Effector memory CD4-positive, alpha-beta T cell (primary cell): ENCODE measurements at regions not wholly inside any gene's neighbourhood (a gene's known extent, or its start where the extent isn't known, plus 50 kb on each side); places are given as distances from the start of the nearest gene placed in this dataset.

ENCODE experiments used
- DNase-seq, 3 donors: peaks; one replicate each; pipeline ENCODE4 v3.0.0-alpha.2; 2020
- H3K27ac ChIP-seq: 2 replicates; pipeline ENCODE4 v1.7.0; 2013; ENCODE audit warnings: mild to moderate bottlenecking, low read length, moderate library complexity; ENCODE audit not compliant: insufficient read depth, poor library complexity, severe bottlenecking
- H3K27me3 ChIP-seq: replicated peaks from 2 replicates; pipeline ENCODE4 v1.7.0; 2013; ENCODE audit warnings: mild to moderate bottlenecking, low read length; ENCODE audit not compliant: insufficient read depth, control insufficient read depth, poor library complexity, severe bottlenecking
- H3K36me3 ChIP-seq: 2 replicates; pipeline ENCODE4 v1.7.0; 2013; ENCODE audit warnings: mild to moderate bottlenecking, low read length, moderate library complexity; ENCODE audit not compliant: control insufficient read depth, insufficient read depth
- H3K4me1 ChIP-seq: 2 replicates; pipeline ENCODE4 v1.7.0; 2013; ENCODE audit warnings: low read length, mild to moderate bottlenecking; ENCODE audit not compliant: control insufficient read depth, insufficient read depth, poor library complexity, severe bottlenecking
- H3K4me3 ChIP-seq: 2 replicates; pipeline ENCODE4 v1.7.0; 2013; ENCODE audit warnings: low read length, low read depth, mild to moderate bottlenecking; ENCODE audit not compliant: insufficient read depth, poor library complexity, severe bottlenecking
- H3K9me3 ChIP-seq: 2 replicates; pipeline ENCODE4 v1.7.0; 2013; ENCODE audit warnings: mild to moderate bottlenecking, low read length, moderate library complexity; ENCODE audit not compliant: control insufficient read depth

GRCh38 chr1:199728345-199728744, 299.2 kb upstream of the NR5A2 start:
- no peaks in the 10 kb centered on the region for H3K27me3 ChIP-seq
- no peaks in the 10 kb centered on the region for H3K36me3 ChIP-seq
- DNase-seq, result no peak
- H3K4me1 ChIP-seq, result no peaks in the 10 kb centered on the region
- H3K9me3 ChIP-seq, result no peaks in the 10 kb centered on the region
- no peak overlapping the region for H3K4me3 ChIP-seq
- no peak overlapping the region for H3K27ac ChIP-seq

GRCh38 chr1:199733125-199733524, 294.4 kb upstream of the NR5A2 start:
- H3K4me3 ChIP-seq, result no peak overlapping the region
- H3K9me3 ChIP-seq, result no peaks in the 10 kb centered on the region
- no peaks in the 10 kb centered on the region for H3K27me3 ChIP-seq
- no peaks in the 10 kb centered on the region for H3K4me1 ChIP-seq
- DNase-seq, result no peak
- H3K27ac ChIP-seq, result no peak overlapping the region
- H3K36me3 ChIP-seq, result no peaks in the 10 kb centered on the region

GRCh38 chr1:199734186-199734585, 293.3 kb upstream of the NR5A2 start:
- Histone ChIP-seq H3K36me3 (no peaks in the 10 kb centered on the region), H3K27me3 (no peaks in the 10 kb centered on the region), H3K4me1 (no peaks in the 10 kb centered on the region), H3K4me3 (no peak overlapping the region), H3K27ac (no peak overlapping the region), H3K9me3 (no peaks in the 10 kb centered on the region)
- no peak for DNase-seq

GRCh38 chr1:199735660-199736059, 291.9 kb upstream of the NR5A2 start:
- Histone ChIP-seq H3K4me1 (no peaks in the 10 kb centered on the region), H3K27ac (no peak overlapping the region), H3K27me3 (no peaks in the 10 kb centered on the region), H3K36me3 (no peaks in the 10 kb centered on the region), H3K9me3 (no peaks in the 10 kb centered on the region), H3K4me3 (no peak overlapping the region)
- no peak for DNase-seq

- Histone ChIP-seq H3K9me3 (no peaks in the 10 kb centered on the region), H3K4me3 (no peak overlapping the region), H3K27ac (no peak overlapping the region), H3K36me3 (no peaks in the 10 kb centered on the region), H3K27me3 (no peaks in the 10 kb centered on the region), H3K4me1 (no peaks in the 10 kb centered on the region)
- DNase-seq, result no peak
These were observed 290.9 kb upstream of the NR5A2 start for GRCh38 chr1:199736646-199737045.

- H3K36me3 ChIP-seq, result no peaks in the 10 kb centered on the region
- no peaks in the 10 kb centered on the region for H3K27me3 ChIP-seq
- DNase-seq, result no peak
These were observed 285.9 kb upstream of the NR5A2 start for GRCh38 chr1:199741586-199741985.

GRCh38 chr1:199742547-199742946, 285.0 kb upstream of the NR5A2 start:
- H3K36me3 ChIP-seq, result no peaks in the 10 kb centered on the region
- no peak overlapping the region for H3K4me3 ChIP-seq
- no peak for DNase-seq
- no peaks in the 10 kb centered on the region for H3K4me1 ChIP-seq
- no peak overlapping the region for H3K27ac ChIP-seq
- H3K27me3 ChIP-seq, result no peaks in the 10 kb centered on the region
- H3K9me3 ChIP-seq, result no peaks in the 10 kb centered on the region

More at GRCh38 chr1:199741586-199741985, 285.9 kb upstream of the NR5A2 start:
- Histone ChIP-seq H3K27ac (no peak overlapping the region), H3K4me1 (no peaks in the 10 kb centered on the region), H3K4me3 (no peak overlapping the region), H3K9me3 (no peaks in the 10 kb centered on the region)

GRCh38 chr1:199743227-199743626, 284.3 kb upstream of the NR5A2 start:
- no peaks in the 10 kb centered on the region for H3K9me3 ChIP-seq
- H3K27me3 ChIP-seq, result no peaks in the 10 kb centered on the region
- no peaks in the 10 kb centered on the region for H3K36me3 ChIP-seq
- DNase-seq, result no peak
- H3K4me3 ChIP-seq, result no peak overlapping the region
- H3K27ac ChIP-seq, result no peak overlapping the region
- H3K4me1 ChIP-seq, result no peaks in the 10 kb centered on the region

GRCh38 chr1:199746666-199747384, 280.7 kb upstream of the NR5A2 start:
- Histone ChIP-seq H3K27me3 (no peaks in the 10 kb centered on the region), H3K36me3 (no peaks in the 10 kb centered on the region)
- no peak for DNase-seq

GRCh38 chr1:199747984-199748383, 279.5 kb upstream of the NR5A2 start:
- no peaks in the 10 kb centered on the region for H3K9me3 ChIP-seq
- H3K36me3 ChIP-seq, result no peaks in the 10 kb centered on the region
- H3K27me3 ChIP-seq, result no peaks in the 10 kb centered on the region
- no peak for DNase-seq
- H3K4me3 ChIP-seq, result no peak overlapping the region
- H3K27ac ChIP-seq, result no peak overlapping the region
- no peaks in the 10 kb centered on the region for H3K4me1 ChIP-seq

More at GRCh38 chr1:199746666-199747384, 280.7 kb upstream of the NR5A2 start:
- H3K4me3 ChIP-seq, result no peak overlapping the region
- no peaks in the 10 kb centered on the region for H3K4me1 ChIP-seq
- no peak overlapping the region for H3K27ac ChIP-seq
- no peaks in the 10 kb centered on the region for H3K9me3 ChIP-seq
